ENCODE measurements at regions not wholly inside any gene's neighbourhood (a gene's known extent, or its start where the extent isn't known, plus 50 kb on each side); places are given as distances from the start of the nearest gene placed in this dataset.

GRCh38 chr16:86306011-86306644 is 204.2 kb upstream of the FOXF1 start:
- DNase-seq = no peak
- intact Hi-C loops (cut with DNase I; ENCODE audit: low total_unique reads) = no loop called here
- H3K4me3 ChIP-seq = no peak overlapping the region
- H3K36me3 ChIP-seq (ENCODE audit: low read depth, missing control alignments) = no peaks in the 10 kb centered on the region
- no peaks in the 10 kb centered on the region for H3K9me3 ChIP-seq
- 74 to 84% methylated on average over 7 of the region's 7 CpGs for WGBS, 2 donors
- no peaks in the 10 kb centered on the region for H3K27me3 ChIP-seq
- H3K4me1 ChIP-seq = no peaks in the 10 kb centered on the region
- no peak overlapping the region for H3K27ac ChIP-seq
- TF ChIP-seq POLR2A (IDR thresholded peaks at IDR 0.05) = no peak
- no peak for TF ChIP-seq CTCF (IDR thresholded peaks at IDR 0.05)

- no peaks in the 10 kb centered on the region for H3K27me3 ChIP-seq
- TF ChIP-seq POLR2A (IDR thresholded peaks at IDR 0.05) = no peak
- no peak for TF ChIP-seq CTCF (IDR thresholded peaks at IDR 0.05)
- intact Hi-C loops (cut with DNase I; ENCODE audit: low total_unique reads) = no loop called here
- H3K27ac ChIP-seq = no peak overlapping the region
- H3K36me3 ChIP-seq (ENCODE audit: low read depth, missing control alignments) = no peaks in the 10 kb centered on the region
- no peak for DNase-seq
- H3K9me3 ChIP-seq = no peaks in the 10 kb centered on the region
- no peak overlapping the region for H3K4me3 ChIP-seq
- no peaks in the 10 kb centered on the region for H3K4me1 ChIP-seq
- 78 to 81% methylated on average over 9 of the region's 9 CpGs for WGBS, 2 donors
These were observed 203.4 kb upstream of the FOXF1 start for GRCh38 chr16:86306811-86307513.

- Histone ChIP-seq H3K36me3 (ENCODE audit: low read depth, missing control alignments) (no peaks in the 10 kb centered on the region), H3K9me3 (no peaks in the 10 kb centered on the region), H3K4me1 (no peaks in the 10 kb centered on the region), H3K27ac (no peak overlapping the region), H3K27me3 (no peaks in the 10 kb centered on the region), H3K4me3 (no peak overlapping the region)
- DNase-seq = no peak
- intact Hi-C loops (cut with DNase I; ENCODE audit: low total_unique reads) = no loop called here
- no peak for TF ChIP-seq POLR2A (IDR thresholded peaks at IDR 0.05)
- no peak for TF ChIP-seq CTCF (IDR thresholded peaks at IDR 0.05)
- WGBS, 2 donors = 86 to 88% methylated on average over 6 of the region's 6 CpGs
These were observed 202.8 kb upstream of the FOXF1 start for GRCh38 chr16:86307514-86307903.

- Histone ChIP-seq H3K4me1 (no peaks in the 10 kb centered on the region), H3K36me3 (ENCODE audit: low read depth, missing control alignments) (no peaks in the 10 kb centered on the region), H3K4me3 (no peak overlapping the region), H3K9me3 (no peaks in the 10 kb centered on the region), H3K27me3 (no peaks in the 10 kb centered on the region), H3K27ac (no peak overlapping the region)
- intact Hi-C loops (cut with DNase I; ENCODE audit: low total_unique reads) = no loop called here
- DNase-seq = no peak
- no peak for TF ChIP-seq POLR2A (IDR thresholded peaks at IDR 0.05)
- no peak for TF ChIP-seq CTCF (IDR thresholded peaks at IDR 0.05)
- WGBS, 2 donors = 86 to 89% methylated on average over 6 to 10 of the region's 10 CpGs
These were observed 201.8 kb upstream of the FOXF1 start for GRCh38 chr16:86308514-86308913.

- TF ChIP-seq CTCF (IDR thresholded peaks at IDR 0.05) (no peak), POLR2A (IDR thresholded peaks at IDR 0.05) (no peak)
- no peaks in the 10 kb centered on the region for H3K4me1 ChIP-seq
- no peaks in the 10 kb centered on the region for H3K36me3 ChIP-seq (ENCODE audit: low read depth, missing control alignments)
- no peaks in the 10 kb centered on the region for H3K9me3 ChIP-seq
- H3K27me3 ChIP-seq = no peaks in the 10 kb centered on the region
- H3K4me3 ChIP-seq = no peak overlapping the region
- intact Hi-C loops (cut with DNase I; ENCODE audit: low total_unique reads) = no loop called here
- H3K27ac ChIP-seq = no peak overlapping the region
- 64 to 65% methylated on average over 8 of the region's 8 CpGs for WGBS, 2 donors
- DNase-seq = no peak
These were observed 196.7 kb upstream of the FOXF1 start for GRCh38 chr16:86313631-86314030.

Measured in testis (tissue), 2 donors.